Peyer's patch (tissue), 4 donors: ENCODE measurements at regions not wholly inside any gene's neighbourhood (a gene's known extent, or its start where the extent isn't known, plus 50 kb on each side); places are given as distances from the start of the nearest gene placed in this dataset.

Experiments
- POLR2A ChIP-seq, 2 donors: fragments of 450-650 bp; IDR thresholded peaks; one replicate each; pipeline ENCODE4 v1.5.1; 2017; ENCODE audit warnings: antibody characterized with exemption in 2 of 2, mild to moderate bottlenecking in 2 of 2, moderate library complexity in 2 of 2
- TF ChIP-seq, protein P1 (sequence below), 6 experiments: fragments of 450-650 bp in 4 of 6; fragments of 200-600 bp in 2 of 6; sonication (generic) in 1 of 6; IDR thresholded peaks; one replicate each; pipeline ENCODE4 v1.5.1; 2017 to 2019; ENCODE audit warnings: antibody characterized with exemption in 6 of 6, mild to moderate bottlenecking in 3 of 6, moderate library complexity in 1 of 6

DNA sequence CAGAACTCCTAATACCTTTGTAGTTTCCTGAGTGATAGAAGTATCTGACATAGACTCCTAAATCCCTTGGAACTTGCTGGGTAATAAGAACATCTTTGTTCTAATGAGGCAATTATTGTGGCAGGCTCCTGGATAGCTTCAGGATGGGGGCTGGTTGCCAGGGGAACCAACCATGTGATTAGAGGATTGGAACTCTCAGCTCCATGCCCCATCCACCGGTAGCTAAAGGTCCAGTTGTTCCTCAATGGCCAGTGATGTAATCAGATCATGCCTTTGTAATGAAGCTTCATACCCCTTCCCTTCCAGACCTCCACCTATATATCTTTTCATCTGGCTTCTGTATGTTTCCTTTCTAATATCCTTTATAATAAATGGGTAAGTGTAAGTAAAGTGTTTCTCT is 221.2 kb upstream of the ALCAM start:
- TF ChIP-seq, protein P1, sequence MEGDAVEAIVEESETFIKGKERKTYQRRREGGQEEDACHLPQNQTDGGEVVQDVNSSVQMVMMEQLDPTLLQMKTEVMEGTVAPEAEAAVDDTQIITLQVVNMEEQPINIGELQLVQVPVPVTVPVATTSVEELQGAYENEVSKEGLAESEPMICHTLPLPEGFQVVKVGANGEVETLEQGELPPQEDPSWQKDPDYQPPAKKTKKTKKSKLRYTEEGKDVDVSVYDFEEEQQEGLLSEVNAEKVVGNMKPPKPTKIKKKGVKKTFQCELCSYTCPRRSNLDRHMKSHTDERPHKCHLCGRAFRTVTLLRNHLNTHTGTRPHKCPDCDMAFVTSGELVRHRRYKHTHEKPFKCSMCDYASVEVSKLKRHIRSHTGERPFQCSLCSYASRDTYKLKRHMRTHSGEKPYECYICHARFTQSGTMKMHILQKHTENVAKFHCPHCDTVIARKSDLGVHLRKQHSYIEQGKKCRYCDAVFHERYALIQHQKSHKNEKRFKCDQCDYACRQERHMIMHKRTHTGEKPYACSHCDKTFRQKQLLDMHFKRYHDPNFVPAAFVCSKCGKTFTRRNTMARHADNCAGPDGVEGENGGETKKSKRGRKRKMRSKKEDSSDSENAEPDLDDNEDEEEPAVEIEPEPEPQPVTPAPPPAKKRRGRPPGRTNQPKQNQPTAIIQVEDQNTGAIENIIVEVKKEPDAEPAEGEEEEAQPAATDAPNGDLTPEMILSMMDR (IDR thresholded peaks at IDR 0.05), result no peak
- no peak for TF ChIP-seq POLR2A (IDR thresholded peaks at IDR 0.05)
